ENCODE measurements at regions not wholly inside any gene's neighbourhood (a gene's known extent, or its start where the extent isn't known, plus 50 kb on each side); places are given as distances from the start of the nearest gene placed in this dataset.

- no peaks in the 10 kb centered on the region for H3K36me3 ChIP-seq
These were observed 61.2 kb upstream of the CDC42BPA start for GRCh38 chr1:227379555-227379892.

GRCh38 chr1:227378871-227379554 lies 60.7 kb upstream of the CDC42BPA start:
- no peak for TF ChIP-seq CTCF (IDR thresholded peaks at IDR 0.05; ENCODE audit: low read depth, low read length)

More at GRCh38 chr1:227379555-227379892, 61.2 kb upstream of the CDC42BPA start:
- DNase-seq, result no peak
- no peaks in the 10 kb centered on the region for H3K9me3 ChIP-seq (ENCODE audit: severe bottlenecking)
- TF ChIP-seq CTCF (IDR thresholded peaks at IDR 0.05; ENCODE audit: low read depth, low read length), result no peak
- H3K27ac ChIP-seq, result no peak overlapping the region
- H3K4me3 ChIP-seq (ENCODE audit: low read depth, low read length), result no peak overlapping the region
- H3K27me3 ChIP-seq (ENCODE audit: insufficient read depth, low read depth, severe bottlenecking), result no peaks in the 10 kb centered on the region

GRCh38 chr1:227378181-227378580 lies 59.9 kb upstream of the CDC42BPA start:
- H3K27me3 ChIP-seq (ENCODE audit: insufficient read depth, low read depth, severe bottlenecking), result no peaks in the 10 kb centered on the region
- H3K27ac ChIP-seq, result no peak overlapping the region
- no peak for DNase-seq
- no peaks in the 10 kb centered on the region for H3K36me3 ChIP-seq
- H3K9me3 ChIP-seq (ENCODE audit: severe bottlenecking), result no peaks in the 10 kb centered on the region
- TF ChIP-seq CTCF (IDR thresholded peaks at IDR 0.05; ENCODE audit: low read depth, low read length), result no peak
- no peak overlapping the region for H3K4me3 ChIP-seq (ENCODE audit: low read depth, low read length)

More at GRCh38 chr1:227378871-227379554, 60.7 kb upstream of the CDC42BPA start:
- Histone ChIP-seq H3K9me3 (ENCODE audit: severe bottlenecking) (no peaks in the 10 kb centered on the region), H3K27ac (no peak overlapping the region), H3K27me3 (ENCODE audit: insufficient read depth, low read depth, severe bottlenecking) (no peaks in the 10 kb centered on the region), H3K4me3 (ENCODE audit: low read depth, low read length) (no peak overlapping the region), H3K36me3 (no peaks in the 10 kb centered on the region)
- no peak for DNase-seq

- H3K9me3 ChIP-seq (ENCODE audit: severe bottlenecking), result no peaks in the 10 kb centered on the region
- no peak for DNase-seq
- no peak for TF ChIP-seq CTCF (IDR thresholded peaks at IDR 0.05; ENCODE audit: low read depth, low read length)
- H3K4me3 ChIP-seq (ENCODE audit: low read depth, low read length), result no peak overlapping the region
- H3K27ac ChIP-seq, result no peak overlapping the region
- H3K27me3 ChIP-seq (ENCODE audit: insufficient read depth, low read depth, severe bottlenecking), result no peaks in the 10 kb centered on the region
- no peaks in the 10 kb centered on the region for H3K36me3 ChIP-seq
These were observed 56.6 kb upstream of the CDC42BPA start for GRCh38 chr1:227374846-227375245.

DNA sequence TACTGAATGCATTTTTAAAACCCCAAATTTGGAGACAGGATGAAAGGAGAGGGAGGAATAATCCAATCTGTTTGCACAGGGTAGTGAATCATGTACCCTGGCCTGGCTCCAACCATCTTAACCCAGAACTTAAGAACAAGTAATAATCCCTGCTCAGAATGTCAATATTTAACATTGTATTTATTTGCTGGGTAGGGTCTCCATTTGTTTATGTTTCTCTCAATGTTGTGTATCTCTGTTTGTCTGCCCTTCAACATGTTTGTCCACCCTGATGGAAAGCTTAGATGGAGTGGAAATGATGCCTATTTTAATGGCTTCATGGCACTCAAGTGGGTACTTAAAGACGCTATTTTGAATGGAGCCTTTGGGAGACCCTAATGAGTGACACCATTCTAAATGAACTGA lies 54.4 kb upstream of the CDC42BPA start:
- Histone ChIP-seq H3K36me3 (no peaks in the 10 kb centered on the region), H3K27me3 (ENCODE audit: insufficient read depth, low read depth, severe bottlenecking) (no peaks in the 10 kb centered on the region), H3K9me3 (ENCODE audit: severe bottlenecking) (no peaks in the 10 kb centered on the region), H3K4me3 (ENCODE audit: low read depth, low read length) (no peak overlapping the region), H3K27ac (no peak overlapping the region)
- no peak for TF ChIP-seq CTCF (IDR thresholded peaks at IDR 0.05; ENCODE audit: low read depth, low read length)
- DNase-seq, result no peak
